Small intestine (tissue), 7 donors: ENCODE measurements at regions not wholly inside any gene's neighbourhood (a gene's known extent, or its start where the extent isn't known, plus 50 kb on each side); places are given as distances from the start of the nearest gene placed in this dataset.
"Not testable (repeated sequence)": the region's sequence is repeated elsewhere in the genome, so short reads cannot be mapped to it uniquely, and the experiment has no call there.

Experiments used
- DNase-seq, 2 donors: peaks; one replicate each; pipeline versions ENCODE4 v3.0.0 to v3.0.0-alpha.2; 2013
- FAIRE-seq: peaks from 2 replicates; lab custom pipeline; 2012; peaks lifted over from hg19 to GRCh38; lab: Jason Lieb, UNC
- H3K27ac ChIP-seq, 3 donors: one replicate each; pipeline ENCODE4 v1.5.1; 2013; ENCODE audit warnings: low read length in 2 of 3, mild to moderate bottlenecking in 2 of 3, control low read depth in 1 of 3, inconsistent platforms in 1 of 3, low read depth in 1 of 3, moderate library complexity in 1 of 3
- H3K27me3 ChIP-seq, 3 donors: one replicate each; pipeline ENCODE4 v1.6.1; 2013; ENCODE audit warnings: low read length in 3 of 3, inconsistent platforms in 1 of 3; ENCODE audit not compliant: control insufficient read depth in 3 of 3, insufficient read depth in 3 of 3
- H3K36me3 ChIP-seq, 3 donors: one replicate each; pipeline ENCODE4 v1.6.1; 2013; ENCODE audit warnings: low read length in 3 of 3, inconsistent platforms in 1 of 3, low read depth in 1 of 3, mild to moderate bottlenecking in 1 of 3, moderate library complexity in 1 of 3; ENCODE audit not compliant: control insufficient read depth in 3 of 3, insufficient read depth in 2 of 3
- H3K4me1 ChIP-seq, 3 donors: one replicate each; pipeline ENCODE4 v1.6.1; 2013; ENCODE audit warnings: low read length in 2 of 3, inconsistent platforms in 1 of 3, low read depth in 1 of 3, mild to moderate bottlenecking in 1 of 3, moderate library complexity in 1 of 3; ENCODE audit not compliant: control insufficient read depth in 3 of 3, insufficient read depth in 2 of 3
- H3K4me3 ChIP-seq, 3 donors: one replicate each; pipeline ENCODE4 v1.5.1; 2013; ENCODE audit warnings: low read length in 3 of 3, control low read depth in 1 of 3, inconsistent platforms in 1 of 3, low read depth in 1 of 3, mild to moderate bottlenecking in 1 of 3, moderate library complexity in 1 of 3
- H3K9me3 ChIP-seq, 2 donors: one replicate each; pipeline ENCODE4 v1.6.1; 2013; ENCODE audit warnings: low read depth in 1 of 2, low read length in 1 of 2; ENCODE audit not compliant: control insufficient read depth in 2 of 2, insufficient read depth in 1 of 2
- WGBS, 3 donors: extraction: QIAGEN DNeasy Blood & Tissue Kit; methylation state at CpG; one replicate each; pipeline ENCODE4 v1.1.7; 2013; 5-methylcytosine and 5-hydroxymethylcytosine counted together
- donor health status: healthy with polysubstance abuse.
- donor health status: control.
- donor health status: control.
- donor health status: Bipolar disorder and iron deficiency.
- donor health status: healthy.

DNA sequence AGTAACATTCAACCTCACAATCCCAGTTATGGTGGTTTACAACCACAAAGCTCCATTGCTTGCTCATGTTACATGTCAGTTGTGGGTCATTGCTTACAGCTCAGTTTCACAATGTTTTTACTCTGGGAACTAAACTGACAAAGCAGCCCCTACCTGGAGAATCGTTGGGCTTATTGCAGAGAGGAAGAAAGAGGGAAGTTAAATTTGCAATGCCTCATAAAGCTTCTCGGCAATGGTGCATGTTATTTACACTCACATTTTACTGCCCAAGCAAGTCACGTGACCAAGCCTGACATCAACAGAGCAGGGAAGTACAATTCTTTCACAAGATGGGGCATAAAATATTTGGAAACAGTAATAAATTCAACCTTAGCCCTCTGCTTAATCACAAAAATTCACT is 441.6 kb downstream of the TDRD3 start:
- 26 to 53% (median 27%) methylated on average over 3 of the region's 3 CpGs for WGBS, 3 donors
- no peaks in the 10 kb centered on the region for H3K36me3 ChIP-seq
- H3K9me3 ChIP-seq, result no peaks in the 10 kb centered on the region
- FAIRE-seq (no peak), DNase-seq (no peak)
- H3K4me3 ChIP-seq, result no peak overlapping the region
- no peaks in the 10 kb centered on the region for H3K27me3 ChIP-seq
- H3K27ac ChIP-seq, result no peak overlapping the region
- no peaks in the 10 kb centered on the region for H3K4me1 ChIP-seq

DNA sequence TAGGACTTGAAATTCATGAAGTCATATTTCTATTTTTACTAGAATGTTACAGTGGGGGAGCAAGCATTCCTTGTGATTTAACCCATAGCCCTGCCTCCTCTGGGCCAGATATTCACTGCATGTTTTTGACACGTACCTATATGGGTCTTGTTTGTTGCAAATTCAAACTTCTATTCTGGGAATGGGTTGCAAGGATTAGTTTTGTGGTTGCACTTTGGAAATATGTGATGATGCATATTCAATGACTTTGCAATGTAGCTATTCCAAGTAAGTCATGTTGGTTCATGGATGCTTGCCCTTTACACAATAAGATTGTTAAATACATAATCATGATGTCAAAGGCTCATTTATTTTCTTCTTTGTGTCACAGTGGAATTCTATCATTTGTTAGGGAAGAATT is 440.8 kb downstream of the TDRD3 start:
- Histone ChIP-seq H3K9me3 (no peaks in the 10 kb centered on the region), H3K36me3 (no peaks in the 10 kb centered on the region), H3K27me3 (no peaks in the 10 kb centered on the region), H3K4me1 (no peaks in the 10 kb centered on the region), H3K4me3 (no peak overlapping the region), H3K27ac (no peak overlapping the region)
- WGBS, 3 donors, result 38 to 59% (median 41%) methylated on average over 1 of the region's 1 CpG
- DNase-seq, result no peak
- no peak for FAIRE-seq

DNA sequence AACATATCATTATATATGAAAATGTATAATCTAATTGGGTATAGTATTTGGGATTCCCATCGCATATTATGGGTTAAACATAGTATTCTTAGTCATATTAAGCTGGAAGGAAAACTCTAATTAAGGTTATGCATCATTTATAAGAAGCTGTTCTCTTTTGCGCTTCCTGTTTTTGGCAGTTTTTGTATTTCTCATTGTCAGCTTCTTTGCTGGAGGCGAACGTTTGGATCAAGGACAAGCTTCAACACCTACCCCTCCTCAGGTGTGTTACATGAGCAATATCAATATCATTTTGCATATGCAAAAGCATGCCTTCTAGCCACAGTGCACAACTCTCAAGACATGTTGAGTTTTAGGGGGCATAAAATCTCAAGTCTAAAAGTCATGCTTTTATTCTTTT is 439.8 kb downstream of the TDRD3 start:
- Histone ChIP-seq H3K9me3 (no peaks in the 10 kb centered on the region), H3K4me3 (no peak overlapping the region), H3K27ac (no peak overlapping the region), H3K27me3 (no peaks in the 10 kb centered on the region), H3K36me3 (no peaks in the 10 kb centered on the region), H3K4me1 (no peaks in the 10 kb centered on the region)
- DNase-seq, result no peak
- FAIRE-seq, result no peak
- 83 to 84% (median 84%) methylated on average over 4 of the region's 4 CpGs for WGBS, 3 donors

DNA sequence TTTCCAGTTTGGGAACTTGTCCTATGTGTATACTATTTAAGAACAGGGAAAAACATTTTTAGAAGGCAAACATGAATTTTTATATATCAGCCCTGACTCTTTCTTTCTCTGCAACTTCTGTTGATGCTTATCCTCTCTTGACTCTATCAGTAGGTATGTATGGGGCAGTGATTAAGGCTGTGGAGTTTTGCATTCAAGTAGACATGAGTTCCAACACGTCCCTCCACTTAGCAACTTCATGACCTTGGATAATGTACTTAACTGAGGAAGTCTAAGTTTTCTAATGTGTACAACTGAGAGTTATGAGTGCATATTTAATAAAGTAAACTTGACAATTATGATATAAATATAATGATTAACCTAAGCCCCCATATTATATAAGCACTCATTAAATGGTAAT is 414.6 kb downstream of the TDRD3 start:
- 57 to 70% (median 63%) methylated on average over 1 of the region's 1 CpG for WGBS, 3 donors
- Histone ChIP-seq H3K27me3 (no peaks in the 10 kb centered on the region), H3K9me3 (no peaks in the 10 kb centered on the region), H3K4me3 (no peak overlapping the region), H3K4me1 (no peaks in the 10 kb centered on the region), H3K27ac (no peak overlapping the region), H3K36me3 (no peaks in the 10 kb centered on the region)
- DNase-seq (no peak), FAIRE-seq (no peak)

DNA sequence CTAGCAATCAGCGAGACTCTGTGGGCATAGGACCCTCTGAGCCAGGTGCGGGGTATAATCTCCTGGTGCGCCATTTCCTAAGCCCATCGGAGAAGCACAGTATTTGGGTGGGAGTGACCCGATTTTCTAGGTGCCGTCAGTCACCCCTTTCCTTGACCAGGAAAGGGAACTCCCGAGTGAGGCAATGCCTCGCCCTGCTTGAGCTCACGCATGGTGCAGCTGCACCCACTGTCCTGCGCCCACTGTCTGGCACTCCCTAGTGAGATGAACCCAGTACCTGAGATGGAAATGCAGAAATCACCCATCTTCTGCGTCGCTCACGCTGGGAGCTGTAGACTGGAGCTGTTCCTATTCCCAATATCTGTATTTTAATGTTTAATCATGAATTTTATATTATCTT is 408.6 kb downstream of the TDRD3 start:
- FAIRE-seq, result not testable (repeated sequence)

DNA sequence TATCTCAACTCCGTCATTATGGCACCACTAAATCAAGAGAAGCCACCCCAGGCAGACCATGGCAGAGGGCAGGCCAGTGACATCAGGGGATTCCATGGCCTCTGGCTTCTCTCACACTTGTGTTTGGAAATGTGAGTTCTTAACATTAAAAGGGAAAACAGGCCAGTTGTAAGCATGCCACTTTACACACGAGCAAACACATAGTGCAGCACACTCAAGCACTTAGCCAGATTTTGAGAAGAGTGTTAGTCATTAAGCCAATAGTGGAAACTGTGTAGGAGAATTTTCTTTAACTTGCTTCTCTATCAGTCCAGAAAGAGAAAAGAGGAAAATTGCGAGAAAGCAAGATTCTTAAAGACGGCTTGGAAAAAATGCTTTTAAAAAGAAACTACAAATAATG is 401.5 kb downstream of the TDRD3 start:
- DNase-seq, result no peak
- no peak overlapping the region for H3K27ac ChIP-seq

More for the DNA sequence above, 408.6 kb downstream of the TDRD3 start:
- 82 to 90% (median 85%) methylated on average over 13 of the region's 13 CpGs for WGBS, 3 donors
- H3K27ac ChIP-seq, H3K4me1 ChIP-seq, H3K4me3 ChIP-seq, H3K27me3 ChIP-seq, DNase-seq, H3K36me3 ChIP-seq, H3K9me3 ChIP-seq: not testable (repeated sequence)

DNA sequence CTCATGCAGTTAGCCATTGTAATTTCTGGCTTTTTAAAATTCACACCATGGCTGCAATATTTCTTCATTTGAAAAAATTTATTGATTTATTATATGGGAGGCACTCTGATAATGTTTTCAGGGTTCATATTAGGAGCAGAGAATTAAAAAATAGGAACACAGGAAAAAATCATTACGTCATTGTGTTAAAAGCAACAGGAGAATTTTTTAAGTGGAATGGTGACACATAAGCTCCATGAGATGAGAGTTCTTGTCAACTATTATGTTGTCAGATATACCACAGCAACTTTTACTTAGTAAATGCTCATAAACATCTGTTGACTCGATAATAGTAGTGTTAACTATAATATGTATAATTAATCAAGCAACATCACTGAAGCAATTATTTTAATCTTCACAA is 400.1 kb downstream of the TDRD3 start:
- FAIRE-seq (no peak), DNase-seq (no peak)
- no peak overlapping the region for H3K4me3 ChIP-seq
- no peaks in the 10 kb centered on the region for H3K27me3 ChIP-seq
- no peak overlapping the region for H3K27ac ChIP-seq
- 44 to 65% (median 59%) methylated on average over 2 of the region's 2 CpGs for WGBS, 3 donors
- no peaks in the 10 kb centered on the region for H3K9me3 ChIP-seq
- peaks cover 0 to 3% (median 0%) of the 10 kb centered on the region in 3 donors for H3K4me1 ChIP-seq
- no peaks in the 10 kb centered on the region for H3K36me3 ChIP-seq

More for the DNA sequence above, 401.5 kb downstream of the TDRD3 start:
- H3K27me3 ChIP-seq, result no peaks in the 10 kb centered on the region
- FAIRE-seq, result no peak
- H3K4me1 ChIP-seq, result peaks cover 0 to 3% (median 0%) of the 10 kb centered on the region in 3 donors
- no peak overlapping the region for H3K4me3 ChIP-seq
- H3K36me3 ChIP-seq, result no peaks in the 10 kb centered on the region
- no peaks in the 10 kb centered on the region for H3K9me3 ChIP-seq
- 63 to 69% (median 68%) methylated on average over 4 of the region's 4 CpGs for WGBS, 3 donors

DNA sequence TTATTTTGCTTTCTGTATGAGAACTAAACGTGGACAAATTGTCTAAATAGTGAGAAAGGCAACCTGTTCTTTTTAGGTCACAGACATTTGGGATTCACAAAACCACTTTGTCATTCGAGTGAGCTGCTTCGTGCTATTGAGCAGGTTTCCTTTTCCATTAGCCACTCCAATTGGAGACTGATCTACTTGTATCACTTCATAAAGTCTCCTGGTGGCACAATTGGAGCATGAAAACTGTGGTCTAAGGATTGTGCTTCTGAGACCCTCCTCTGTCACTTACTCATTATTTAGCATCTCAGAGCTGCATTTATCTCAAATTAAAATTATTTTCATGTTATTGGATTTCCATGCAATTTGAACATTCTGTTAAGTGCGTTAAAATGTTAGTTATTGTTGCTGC is 397.7 kb downstream of the TDRD3 start:
- Histone ChIP-seq H3K36me3 (no peaks in the 10 kb centered on the region), H3K4me1 (peaks cover 0 to 8% (median 0%) of the 10 kb centered on the region in 3 donors), H3K4me3 (no peak overlapping the region), H3K9me3 (no peaks in the 10 kb centered on the region), H3K27me3 (no peaks in the 10 kb centered on the region), H3K27ac (no peak overlapping the region)
- 39 to 64% (median 47%) methylated on average over 4 of the region's 4 CpGs for WGBS, 3 donors
- no peak for FAIRE-seq
- DNase-seq, result no peak

DNA sequence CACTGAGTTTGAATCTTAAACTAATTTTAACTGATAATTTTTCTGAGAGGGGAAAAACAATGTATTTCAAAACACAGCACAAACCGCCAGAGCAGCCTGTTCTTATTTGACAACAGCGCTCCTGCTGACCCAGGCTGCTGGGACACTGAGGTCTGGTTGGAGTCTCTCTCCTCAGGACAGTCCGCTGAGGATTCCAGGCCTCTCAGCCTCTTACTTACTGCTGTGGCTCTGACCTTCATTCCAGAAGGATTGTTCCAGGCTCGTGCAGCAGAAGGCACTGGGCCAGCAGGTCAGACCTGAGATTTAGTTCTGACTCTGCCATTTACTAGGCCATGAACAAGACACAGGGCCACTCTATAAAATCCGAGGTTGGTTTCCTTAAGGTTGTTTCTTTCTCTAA is 393.6 kb downstream of the TDRD3 start:
- no peak overlapping the region for H3K27ac ChIP-seq
- H3K9me3 ChIP-seq, result no peaks in the 10 kb centered on the region
- DNase-seq (no peak), FAIRE-seq (no peak)
- no peak overlapping the region for H3K4me3 ChIP-seq
- H3K4me1 ChIP-seq, result peaks cover 0 to 8% (median 0%) of the 10 kb centered on the region in 3 donors
- 85 to 91% (median 89%) methylated on average over 5 of the region's 5 CpGs for WGBS, 3 donors
- H3K36me3 ChIP-seq, result no peaks in the 10 kb centered on the region
- H3K27me3 ChIP-seq, result no peaks in the 10 kb centered on the region
